DND-41 (cell line): ENCODE measurements at regions not wholly inside any gene's neighbourhood (a gene's known extent, or its start where the extent isn't known, plus 50 kb on each side); places are given as distances from the start of the nearest gene placed in this dataset.

Experiments used
- EZH2 ChIP-seq: IDR thresholded peaks from 3 replicates; pipeline ENCODE4 v1.6.1; 2012; ENCODE audit warnings: borderline replicate concordance, low read depth, mild to moderate bottlenecking, moderate library complexity, low read length, inconsistent platforms; ENCODE audit not compliant: severe bottlenecking
- TF ChIP-seq, protein P1 (sequence below): IDR thresholded peaks from 2 replicates; pipeline ENCODE4 v1.5.1; 2012; ENCODE audit warnings: borderline replicate concordance, low read length, moderate library complexity, mild to moderate bottlenecking; ENCODE audit not compliant: poor library complexity, severe bottlenecking; ENCODE audit errors: extremely low read depth

DNA sequence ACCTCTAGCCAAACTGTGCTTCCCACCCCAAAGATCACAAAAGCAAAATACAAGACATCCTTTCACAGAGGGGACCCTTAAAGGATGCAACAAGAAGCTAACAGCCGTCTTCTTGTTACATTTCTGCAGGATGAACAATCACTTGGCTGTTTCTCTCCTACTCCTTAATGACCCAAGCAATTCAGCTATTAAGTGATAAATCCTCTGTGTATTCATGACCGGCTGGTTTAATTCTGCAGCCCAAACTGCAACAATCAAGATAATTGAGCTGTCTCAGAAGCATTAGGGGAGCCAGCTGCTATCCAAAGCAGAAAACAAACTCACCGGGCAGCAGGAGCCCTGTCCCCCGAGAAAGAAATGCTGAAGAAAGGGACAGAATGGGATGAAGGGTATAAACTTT, 85.9 kb upstream of the ACSL4 start:
- TF ChIP-seq, protein P1, sequence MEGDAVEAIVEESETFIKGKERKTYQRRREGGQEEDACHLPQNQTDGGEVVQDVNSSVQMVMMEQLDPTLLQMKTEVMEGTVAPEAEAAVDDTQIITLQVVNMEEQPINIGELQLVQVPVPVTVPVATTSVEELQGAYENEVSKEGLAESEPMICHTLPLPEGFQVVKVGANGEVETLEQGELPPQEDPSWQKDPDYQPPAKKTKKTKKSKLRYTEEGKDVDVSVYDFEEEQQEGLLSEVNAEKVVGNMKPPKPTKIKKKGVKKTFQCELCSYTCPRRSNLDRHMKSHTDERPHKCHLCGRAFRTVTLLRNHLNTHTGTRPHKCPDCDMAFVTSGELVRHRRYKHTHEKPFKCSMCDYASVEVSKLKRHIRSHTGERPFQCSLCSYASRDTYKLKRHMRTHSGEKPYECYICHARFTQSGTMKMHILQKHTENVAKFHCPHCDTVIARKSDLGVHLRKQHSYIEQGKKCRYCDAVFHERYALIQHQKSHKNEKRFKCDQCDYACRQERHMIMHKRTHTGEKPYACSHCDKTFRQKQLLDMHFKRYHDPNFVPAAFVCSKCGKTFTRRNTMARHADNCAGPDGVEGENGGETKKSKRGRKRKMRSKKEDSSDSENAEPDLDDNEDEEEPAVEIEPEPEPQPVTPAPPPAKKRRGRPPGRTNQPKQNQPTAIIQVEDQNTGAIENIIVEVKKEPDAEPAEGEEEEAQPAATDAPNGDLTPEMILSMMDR = no peak
- no peak for TF ChIP-seq EZH2
